Left ventricle myocardium superior (tissue), 1 donor: ENCODE measurements at regions not wholly inside any gene's neighbourhood (a gene's known extent, or its start where the extent isn't known, plus 50 kb on each side); places are given as distances from the start of the nearest gene placed in this dataset.
"Not testable (repeated sequence)": the region's sequence is repeated elsewhere in the genome, so short reads cannot be mapped to it uniquely, and the experiment has no call there.

Experiments used
- ATAC-seq: fragments of 200-7000 bp; cut with Tn5 transposase; one replicate; pipeline ENCODE4 v1.9.1; 2020; ENCODE audit warnings: mild to moderate bottlenecking, moderate library complexity
- DNase-seq: peaks from one replicate; pipeline ENCODE4 v3.0.0-alpha.2; 2020
- intact Hi-C: fragments of 100-400 bp; cut with micrococcal nuclease; formaldehyde crosslinking; loops from one replicate; pipeline ENCODE4 v1.11.0; 2022
- donor health status: DM: no; HTN: yes; CAD: no; lungs with severe emphysema.

DNA sequence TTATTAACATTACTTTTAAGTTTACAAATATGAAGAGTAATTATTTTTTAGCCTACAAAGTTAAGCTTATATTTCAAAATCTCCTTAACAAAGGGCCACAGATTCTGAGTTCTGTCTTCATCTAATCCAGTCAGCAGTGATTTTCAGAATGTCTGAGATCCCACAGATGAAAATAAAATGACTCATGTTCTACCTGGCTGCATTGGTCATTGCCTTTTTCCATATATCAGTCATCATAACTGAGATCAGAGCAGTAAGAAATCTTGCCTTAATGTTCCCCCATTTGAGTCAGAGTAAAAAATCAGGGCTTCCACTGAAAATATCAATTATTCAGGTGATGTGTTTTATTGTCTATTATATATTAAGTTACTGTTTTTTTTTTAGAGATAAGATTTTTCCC, 416.1 kb downstream of the MRPL39 start:
- intact Hi-C loops: no loop called here
- ATAC-seq (no peak), DNase-seq (no peak)

DNA sequence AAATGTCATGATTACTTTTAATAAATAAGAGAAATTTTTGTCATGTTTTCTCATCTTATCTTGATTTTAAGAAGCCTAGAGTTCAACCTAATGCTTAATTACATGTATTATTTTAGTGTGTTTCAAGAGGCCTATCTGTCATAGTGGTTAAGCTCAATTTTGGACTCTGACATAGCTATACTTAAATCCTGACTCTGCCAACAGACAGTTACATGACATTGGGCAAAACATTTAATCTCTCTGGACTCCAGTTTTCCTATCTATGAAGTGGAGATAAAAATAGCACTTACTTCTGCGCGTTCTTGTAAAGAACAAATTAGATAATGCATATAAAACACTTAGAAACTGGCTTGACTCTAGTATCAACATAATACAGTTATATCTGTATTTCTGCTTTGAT, 417.8 kb downstream of the MRPL39 start:
- ATAC-seq (peak; percentile 78), DNase-seq (no peak)
- intact Hi-C loops: no loop called here

DNA sequence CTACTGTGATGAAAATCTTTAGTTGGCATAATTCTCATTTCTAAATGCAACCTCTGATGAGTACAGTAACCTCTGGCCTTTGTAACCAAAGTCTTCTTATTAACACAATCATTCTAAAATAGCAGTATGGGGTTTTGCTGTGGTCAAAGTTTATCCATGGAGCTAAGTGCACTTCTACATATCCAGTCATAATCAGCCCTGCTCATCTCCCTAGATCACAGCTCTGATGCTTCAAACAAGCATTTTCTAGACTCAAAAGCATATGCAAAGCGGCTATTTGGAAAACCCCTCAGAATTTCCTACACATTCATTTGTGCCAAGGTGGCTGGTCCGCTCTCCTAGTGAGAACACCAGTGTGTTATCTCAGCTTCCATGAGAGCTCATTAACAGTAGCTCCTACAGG, 418.6 kb downstream of the MRPL39 start:
- ATAC-seq (no peak), DNase-seq (no peak)
- intact Hi-C loops: no loop called here

DNA sequence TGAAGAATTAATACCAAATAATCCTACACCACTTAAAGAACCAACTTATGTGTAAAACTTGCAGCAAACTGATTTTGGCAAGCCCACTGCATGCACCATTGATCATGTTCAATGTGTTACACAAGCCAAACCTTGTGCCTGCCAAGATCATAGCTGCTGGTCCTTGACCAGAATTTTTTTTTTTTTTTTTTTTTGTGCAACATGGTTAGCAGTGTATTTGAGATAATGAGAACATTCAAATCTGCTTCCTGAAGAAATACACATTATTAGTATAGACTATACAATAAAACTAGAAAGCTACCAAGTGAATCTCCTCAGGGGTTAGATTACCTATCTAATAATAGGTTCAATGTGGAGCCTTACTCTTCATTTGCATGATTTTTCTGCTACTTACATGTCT, 421.0 kb downstream of the MRPL39 start:
- intact Hi-C loops: no loop called here
- DNase-seq (no peak), ATAC-seq (no peak)

DNA sequence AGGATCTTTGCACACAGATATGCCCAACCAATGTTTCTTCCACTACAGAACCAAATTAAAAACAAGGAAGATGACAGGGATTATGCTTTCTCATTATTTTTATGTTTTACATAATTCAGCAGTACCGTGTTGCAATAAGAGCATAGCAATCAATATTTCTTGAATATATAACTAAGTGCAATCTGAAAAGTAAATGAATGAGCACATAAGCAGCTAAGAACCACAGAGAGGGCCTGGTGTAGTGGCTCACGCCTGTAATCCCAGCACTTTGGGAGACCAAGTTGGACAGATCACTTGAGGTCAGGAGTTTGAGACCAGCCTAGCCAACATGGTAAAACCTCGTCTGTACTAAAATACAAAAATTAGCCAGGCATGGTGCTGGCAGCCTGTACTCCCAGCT, 423.7 kb downstream of the MRPL39 start:
- DNase-seq (no peak), ATAC-seq (no peak)
- intact Hi-C loops: no loop called here

DNA sequence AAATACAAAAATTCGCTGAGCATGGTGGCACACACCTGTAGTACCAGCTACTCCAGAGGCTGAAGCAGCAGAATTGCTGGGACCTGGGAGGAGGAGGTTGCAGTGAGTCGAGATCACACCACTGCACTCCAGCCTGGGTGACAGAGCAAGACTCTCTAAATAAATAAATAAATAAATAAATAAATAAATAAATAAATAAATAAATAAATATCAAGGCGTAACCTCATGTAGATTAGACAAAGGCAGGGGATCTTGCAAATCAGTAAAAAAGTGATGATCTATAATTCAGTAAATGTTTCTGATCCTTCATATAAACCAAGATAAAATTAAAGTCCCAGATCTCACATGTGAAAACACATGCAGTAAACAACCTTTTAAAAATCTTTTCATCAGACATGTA, 425.6 kb downstream of the MRPL39 start:
- DNase-seq, intact Hi-C loops, ATAC-seq: not testable (repeated sequence)

DNA sequence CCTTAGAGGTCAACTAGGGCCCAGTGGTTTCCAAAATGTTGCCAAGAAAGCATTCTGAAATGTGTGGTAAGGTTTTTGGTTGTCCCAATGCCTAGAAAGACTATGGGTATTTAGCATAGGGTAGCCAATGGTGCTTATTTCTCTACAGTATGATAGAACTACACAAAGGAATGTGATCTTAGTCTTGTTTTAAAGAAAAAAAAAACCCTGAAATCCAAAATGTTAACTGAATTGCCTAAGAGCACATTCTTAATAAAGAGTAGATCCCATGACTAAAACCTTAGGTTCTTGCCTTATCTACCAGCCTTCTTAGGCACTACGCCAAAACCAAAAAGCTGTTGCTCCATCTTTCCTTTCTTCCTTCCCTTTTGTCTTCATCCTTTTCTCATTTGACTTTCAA, 428.2 kb downstream of the MRPL39 start:
- intact Hi-C loops: no loop called here
- ATAC-seq: no peak
- DNase-seq: no peak

DNA sequence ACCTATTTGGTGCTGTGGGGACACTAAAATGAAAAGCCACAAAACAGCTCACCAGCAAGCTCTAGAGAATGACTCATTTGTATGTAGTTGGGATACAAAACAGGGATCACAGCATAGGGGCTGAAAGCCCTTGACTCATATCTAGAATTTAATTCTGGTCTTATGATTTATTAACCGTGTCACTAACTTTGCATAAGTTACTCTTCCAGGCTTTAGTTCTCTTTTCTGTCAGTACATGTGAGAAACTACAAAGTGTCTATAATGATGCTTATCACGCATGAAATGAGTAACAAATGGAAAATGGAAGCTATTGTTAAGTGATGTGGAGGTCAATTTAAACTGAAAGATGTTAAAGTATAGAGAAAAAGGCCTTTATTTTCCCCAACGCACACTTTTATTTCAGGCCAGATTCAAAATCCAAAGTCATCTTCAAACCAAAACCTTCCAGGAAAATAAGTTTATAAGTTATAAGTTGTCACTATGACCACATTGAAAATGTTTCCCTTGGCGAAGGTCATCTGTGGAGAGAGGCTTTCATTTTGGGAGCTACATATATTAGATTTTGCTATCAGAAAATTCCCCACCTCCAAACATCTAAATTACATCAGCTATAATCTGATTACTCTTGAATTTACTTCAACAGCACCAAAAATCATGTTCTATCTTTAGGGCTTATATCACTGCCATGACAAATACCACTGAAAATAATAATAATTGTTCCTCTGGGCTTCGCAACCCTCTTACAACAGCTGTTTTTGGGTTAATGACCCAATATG, 430.5 kb downstream of the MRPL39 start:
- DNase-seq (no peak), ATAC-seq (no peak)
- intact Hi-C loops: no loop called here

DNA sequence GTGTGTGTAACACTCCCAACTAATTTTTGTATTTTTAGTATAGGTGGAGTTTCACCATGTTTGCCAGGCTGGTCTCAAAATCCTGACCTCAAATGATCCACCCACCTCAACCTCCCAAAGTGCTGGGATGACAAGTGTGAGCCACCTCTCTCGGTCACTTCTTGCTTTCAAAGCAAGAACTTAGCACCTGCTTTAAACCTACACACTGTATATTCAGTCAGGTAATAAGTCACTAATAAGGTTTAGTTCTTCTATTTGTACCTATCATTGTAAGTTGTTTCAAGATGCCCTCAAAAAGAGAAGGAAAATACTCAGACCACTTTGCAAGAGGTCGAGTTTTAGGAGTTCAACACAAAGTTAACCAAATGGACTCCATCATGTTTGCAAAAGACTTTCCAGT, 431.3 kb downstream of the MRPL39 start:
- ATAC-seq (no peak), DNase-seq (no peak)
- intact Hi-C loops: no loop called here

DNA sequence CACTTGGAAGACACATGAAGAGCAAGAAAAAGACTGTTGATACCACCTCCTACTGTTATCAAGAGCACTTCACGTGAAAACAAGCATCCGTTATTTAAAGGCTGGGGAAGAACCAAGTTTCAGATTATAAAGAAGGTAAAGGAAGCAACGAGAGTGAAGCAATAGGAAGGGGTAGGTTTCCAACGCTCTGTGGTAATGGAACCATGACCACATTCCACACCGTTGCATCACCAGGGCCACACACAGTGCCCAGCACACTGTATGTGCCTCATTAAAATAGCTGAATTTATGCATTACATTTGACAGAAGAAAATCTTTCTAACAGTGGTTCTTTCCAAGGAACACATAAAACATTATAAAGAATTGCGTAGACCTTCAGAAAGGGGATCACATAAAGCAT, 435.8 kb downstream of the MRPL39 start:
- ATAC-seq (no peak), DNase-seq (no peak)
- intact Hi-C loops: no loop called here

DNA sequence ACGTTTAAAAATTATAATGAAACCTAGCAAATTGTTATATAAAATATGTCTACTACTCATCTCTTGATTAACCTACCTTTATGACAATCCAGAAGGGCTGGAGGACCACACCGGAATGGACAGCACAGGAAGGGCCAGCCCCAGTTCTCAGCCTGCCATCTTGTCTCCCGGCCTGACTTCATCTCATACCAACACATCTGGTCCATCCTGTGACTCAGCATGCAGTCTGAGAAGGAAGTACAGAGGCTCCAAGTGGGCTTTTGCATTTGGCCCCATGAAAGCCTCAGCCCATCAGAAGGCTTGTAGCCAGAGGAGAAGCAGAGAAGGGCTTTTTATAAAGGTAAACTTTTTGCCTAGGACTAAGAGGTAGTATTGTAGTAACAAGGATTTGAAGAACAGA, 436.6 kb downstream of the MRPL39 start:
- ATAC-seq (no peak), DNase-seq (no peak)
- intact Hi-C loops: no loop called here

DNA sequence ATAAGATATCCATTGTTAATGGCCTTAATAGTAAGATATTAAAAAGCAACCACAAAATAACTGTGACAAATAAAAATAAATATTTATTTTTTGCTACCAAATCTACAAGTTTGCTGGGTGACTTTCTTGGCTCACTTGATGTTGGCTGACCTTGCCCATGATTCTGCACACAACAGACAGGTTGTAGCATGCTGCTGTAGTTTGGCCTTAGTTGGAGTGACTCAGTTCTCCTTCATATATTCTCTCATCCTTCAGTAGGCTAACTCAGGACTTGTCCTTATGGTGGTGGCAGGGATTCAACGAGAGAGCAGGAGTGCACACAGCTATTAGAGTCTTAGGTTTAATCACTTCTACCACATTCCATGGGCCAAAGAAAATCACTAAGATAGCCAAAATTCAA, 437.9 kb downstream of the MRPL39 start:
- intact Hi-C loops: no loop called here
- ATAC-seq: no peak

DNA sequence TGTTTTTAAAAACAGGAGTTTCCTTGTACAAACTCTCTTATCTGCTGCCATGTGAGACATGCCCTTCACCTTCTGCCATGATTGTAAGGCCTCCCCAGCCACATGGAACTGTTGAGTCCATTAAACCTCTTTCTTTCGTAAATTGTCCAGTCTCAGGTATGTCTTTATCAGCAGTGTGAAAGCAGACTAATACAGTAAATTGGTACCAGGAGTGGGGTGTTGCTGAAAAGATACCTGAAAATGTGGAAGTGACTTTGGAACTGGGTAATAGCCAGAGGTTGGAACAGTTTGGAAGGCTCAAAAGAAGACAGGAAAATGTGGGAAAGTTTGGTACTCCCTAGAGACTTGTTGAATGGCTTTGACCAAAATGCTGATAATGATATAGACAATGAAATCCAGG, 440.4 kb downstream of the MRPL39 start:
- ATAC-seq, intact Hi-C loops, DNase-seq: not testable (repeated sequence)

More for the DNA sequence above, 437.9 kb downstream of the MRPL39 start:
- no peak for DNase-seq

DNA sequence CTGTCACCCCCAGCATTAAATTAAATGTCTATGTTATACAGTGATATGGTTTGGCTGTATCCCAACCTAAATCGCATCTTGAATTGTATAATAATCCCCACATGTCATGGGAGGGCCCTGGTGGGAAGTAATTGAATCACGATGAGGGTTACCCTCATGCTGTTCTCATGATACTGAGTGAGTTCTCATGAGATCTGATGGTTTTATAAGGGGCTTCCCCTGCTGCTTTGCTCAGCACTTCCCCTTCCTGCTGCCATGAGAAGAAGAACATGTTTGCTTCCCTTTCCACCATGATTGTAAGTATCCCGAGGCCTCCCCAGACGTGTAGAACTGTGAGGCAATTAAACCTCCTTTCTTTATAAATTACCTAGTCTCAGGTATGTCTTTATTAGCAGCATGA, 445.7 kb downstream of the MRPL39 start:
- DNase-seq: no peak
- ATAC-seq: no peak
- intact Hi-C loops: no loop called here

DNA sequence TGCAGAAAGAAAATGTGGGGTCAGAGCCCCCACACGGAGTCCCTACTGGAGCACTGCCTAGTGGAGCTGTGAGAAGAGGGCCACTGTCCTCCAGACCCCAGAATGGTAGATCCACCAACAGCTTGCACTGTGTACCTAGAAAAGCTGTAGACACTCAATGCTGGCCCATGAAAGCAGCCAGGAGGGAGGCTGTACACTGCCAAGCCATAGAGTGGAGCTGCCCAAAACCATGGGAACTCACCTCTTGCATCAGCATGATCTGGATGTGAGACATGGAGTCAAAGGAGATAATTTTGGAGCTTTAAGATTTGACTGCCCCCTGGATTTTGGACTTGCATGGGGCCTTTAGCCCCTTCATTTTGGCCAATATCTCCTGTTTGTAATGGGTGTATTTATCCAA, 452.3 kb downstream of the MRPL39 start:
- ATAC-seq, DNase-seq, intact Hi-C loops: not testable (repeated sequence)

DNA sequence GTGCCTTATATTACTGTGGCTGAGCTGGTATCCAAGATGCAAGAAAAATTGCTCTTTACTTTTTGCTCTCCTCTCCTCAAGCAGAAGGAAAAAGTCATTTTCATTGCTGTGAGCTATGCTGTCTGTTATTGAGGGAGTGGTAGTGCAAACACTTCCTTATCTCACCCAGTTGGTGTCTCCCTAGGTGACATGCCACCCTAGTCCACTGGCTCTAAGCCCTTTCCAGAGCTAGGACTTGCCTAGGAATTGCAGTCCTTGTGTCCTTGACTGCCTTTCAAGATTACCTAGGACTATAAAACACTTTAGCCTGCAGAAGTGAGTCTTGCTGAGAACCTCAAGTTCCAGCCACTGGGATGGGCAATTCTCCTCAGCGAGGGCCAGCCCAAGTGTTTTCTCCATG, 458.3 kb downstream of the MRPL39 start:
- DNase-seq (no peak), ATAC-seq (no peak)
- intact Hi-C loops: no loop called here

DNA sequence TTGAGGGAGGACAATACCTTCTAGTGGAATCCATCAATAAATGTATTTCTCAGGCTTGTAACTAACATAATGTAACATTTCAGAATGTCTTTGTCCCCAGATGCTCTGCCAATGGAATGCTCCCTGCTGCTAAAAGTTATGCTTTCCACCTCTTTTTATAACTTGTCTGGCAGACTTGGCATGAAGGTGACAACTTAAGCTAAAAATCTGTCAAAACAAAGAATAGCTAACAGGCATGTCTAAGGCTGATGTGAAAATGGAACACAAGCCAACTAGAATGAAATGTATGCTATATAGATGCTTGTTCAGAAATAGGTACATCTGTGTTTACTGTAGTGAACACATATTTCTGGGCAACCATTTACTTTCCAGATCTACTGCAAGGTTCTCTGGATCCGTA, 467.9 kb downstream of the MRPL39 start:
- no peak for DNase-seq
- intact Hi-C loops: no loop called here
- no peak for ATAC-seq

DNA sequence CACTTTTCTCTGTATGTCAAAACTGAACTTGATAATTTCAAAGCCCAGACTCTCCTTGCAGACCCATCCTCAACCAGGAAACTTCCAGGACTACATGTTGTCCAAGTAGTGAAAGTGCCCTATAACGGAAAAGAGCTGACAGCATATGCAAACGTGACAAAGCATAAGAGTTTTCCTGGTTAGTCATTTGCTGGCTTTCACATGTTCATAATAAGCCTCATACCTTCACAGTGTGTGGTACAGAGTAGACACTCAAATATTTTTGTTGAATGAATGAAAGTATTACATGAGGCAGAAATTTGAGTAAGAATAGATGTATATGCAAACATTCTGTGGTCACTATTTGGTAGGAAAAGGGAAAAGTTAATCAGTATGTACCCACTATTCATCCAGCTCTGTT, 473.3 kb downstream of the MRPL39 start:
- no peak for ATAC-seq
- intact Hi-C loops: no loop called here

DNA sequence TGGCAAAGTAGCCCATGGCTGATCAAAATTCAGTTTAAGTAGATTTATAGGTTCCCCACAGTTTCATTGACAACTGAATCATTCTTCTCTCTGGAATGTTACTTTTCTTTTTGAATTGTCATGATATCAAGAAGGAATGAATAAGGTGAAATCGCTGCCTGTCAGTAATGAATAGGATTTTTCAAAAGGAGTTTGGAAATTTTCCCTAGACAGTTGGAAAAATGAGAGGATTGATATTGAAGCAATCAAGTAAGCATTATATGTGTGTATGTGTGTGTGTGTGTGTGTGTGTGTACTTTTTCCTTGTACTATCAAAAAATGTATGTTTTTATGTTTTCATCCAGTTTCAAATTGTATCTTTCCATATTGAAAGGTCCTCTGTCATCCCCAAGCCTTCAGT, 479.5 kb downstream of the MRPL39 start:
- DNase-seq (no peak), ATAC-seq (no peak)
- intact Hi-C loops: no loop called here

More for the DNA sequence above, 473.3 kb downstream of the MRPL39 start:
- no peak for DNase-seq

DNA sequence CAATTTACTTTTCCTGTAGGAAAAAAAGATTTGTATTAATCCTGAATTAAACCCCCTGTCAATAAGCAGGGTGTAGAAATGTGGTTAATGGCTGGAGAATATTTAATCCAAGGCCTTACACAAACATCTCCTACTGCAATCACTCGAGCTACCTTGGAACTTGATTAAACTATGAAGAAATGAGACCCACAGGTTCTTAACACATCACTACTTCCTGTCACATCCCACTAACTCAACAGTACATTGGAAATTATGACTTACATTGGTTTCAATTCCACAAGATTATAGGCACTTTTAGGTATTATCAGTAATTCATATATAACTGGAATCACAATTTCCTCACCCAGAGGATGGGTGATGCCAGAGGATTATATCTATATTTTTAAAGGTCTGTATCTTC, 480.3 kb downstream of the MRPL39 start:
- intact Hi-C loops: no loop called here
- DNase-seq (no peak), ATAC-seq (no peak)

DNA sequence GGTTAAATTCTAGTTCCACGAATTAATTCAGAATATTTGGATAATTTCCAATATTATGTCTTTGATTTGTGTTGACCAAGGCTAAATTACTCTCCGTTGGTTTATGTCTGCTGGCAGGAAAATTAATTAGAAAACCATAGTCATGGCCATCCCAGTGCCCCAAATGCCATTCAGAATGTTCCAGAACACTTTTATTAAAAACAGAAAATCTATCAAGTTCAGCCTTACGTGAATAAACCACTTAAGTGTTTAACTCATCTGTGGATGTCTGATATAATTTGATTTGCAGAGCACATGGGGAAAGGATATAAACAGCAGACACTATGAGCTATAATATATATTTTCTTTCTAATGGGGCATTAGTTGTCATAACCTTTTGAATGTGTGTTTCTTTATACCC, 480.7 kb downstream of the MRPL39 start:
- DNase-seq (no peak), ATAC-seq (no peak)
- intact Hi-C loops: no loop called here

DNA sequence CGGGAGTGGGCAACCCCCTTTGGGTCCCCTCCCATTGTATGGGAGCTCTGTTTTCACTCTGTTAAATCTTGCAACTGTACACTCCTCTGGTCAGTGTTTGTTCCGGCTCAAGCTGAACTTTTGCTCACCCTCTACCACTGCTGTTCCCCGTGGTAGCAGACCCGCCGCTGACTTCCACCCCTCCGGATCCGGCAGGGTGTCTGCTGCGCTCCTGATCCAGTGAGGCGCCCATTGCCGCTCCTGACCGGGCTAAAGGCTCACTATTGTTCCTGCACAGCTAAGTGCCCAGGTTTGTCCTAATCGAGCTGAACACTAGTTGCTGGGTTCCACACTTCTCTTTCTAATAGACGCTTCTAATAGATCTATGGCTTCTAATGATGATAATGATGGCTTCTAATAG, 488.6 kb downstream of the MRPL39 start:
- no peak for ATAC-seq
- intact Hi-C loops: no loop called here
- DNase-seq: no peak
